Esophagus muscularis mucosa (tissue), 4 donors: ENCODE measurements at regions not wholly inside any gene's neighbourhood (a gene's known extent, or its start where the extent isn't known, plus 50 kb on each side); places are given as distances from the start of the nearest gene placed in this dataset.

Experiments used
- DNase-seq: peaks from one replicate; pipeline ENCODE4 v3.0.0-alpha.2; 2017; ENCODE audit errors: extremely low spot score
- H3K27ac ChIP-seq, 4 donors: fragments of 200-600 bp; sonication (generic); replicated peaks in 1 of 4; 1 replicate in 3 of 4; 2 replicates in 1 of 4; pipeline ENCODE4 v1.5.1; 2016 to 2019; ENCODE audit warnings: mild to moderate bottlenecking in 1 of 4
- H3K27me3 ChIP-seq, 4 donors: fragments of 200-600 bp; sonication (generic); one replicate each; pipeline versions ENCODE4 v1.5.1 to v1.6.0; 2016 to 2019
- H3K36me3 ChIP-seq, 4 donors: fragments of 200-600 bp; sonication (generic); one replicate each; pipeline ENCODE4 v1.5.1; 2016 to 2019
- H3K4me1 ChIP-seq, 4 donors: fragments of 200-600 bp; sonication (generic); one replicate each; pipeline ENCODE4 v1.5.1; 2016 to 2019
- H3K4me3 ChIP-seq, 4 donors: fragments of 200-600 bp; sonication (generic); 1 replicate in 2 of 4; 2 replicates in 2 of 4; pipeline ENCODE4 v1.5.1; 2016 to 2019; ENCODE audit warnings: mild to moderate bottlenecking in 4 of 4, moderate library complexity in 1 of 4
- H3K9me3 ChIP-seq, 4 donors: fragments of 200-600 bp; sonication (generic); 1 replicate in 3 of 4; 2 replicates in 1 of 4; pipeline ENCODE4 v1.5.1; 2016 to 2019
- CTCF ChIP-seq, 3 experiments: fragments of 200-600 bp in 2 of 3; fragments of 450-650 bp in 1 of 3; sonication (generic) in 2 of 3; IDR thresholded peaks; one replicate each; pipeline ENCODE4 v1.5.1; 2017 to 2019; ENCODE audit warnings: antibody characterized with exemption in 3 of 3, mild to moderate bottlenecking in 2 of 3, moderate library complexity in 1 of 3
- EP300 ChIP-seq: sonication (generic); formaldehyde crosslinking; IDR thresholded peaks from one replicate; pipeline ENCODE4 v1.6.1; 2017; ENCODE audit warnings: antibody characterized with exemption
- POLR2A ChIP-seq: fragments of 450-650 bp; IDR thresholded peaks from one replicate; pipeline ENCODE4 v1.6.1; 2017; ENCODE audit warnings: antibody characterized with exemption, moderate library complexity, mild to moderate bottlenecking, low read depth
- POLR2AphosphoS5 ChIP-seq, 2 donors: sonication (generic); formaldehyde crosslinking; IDR thresholded peaks; one replicate each; pipeline ENCODE4 v1.6.1; 2017; ENCODE audit warnings: antibody characterized with exemption in 2 of 2
- WGBS: methylation state at CpG from one replicate; pipeline ENCODE4 v1.1.5; 2018; 5-methylcytosine and 5-hydroxymethylcytosine counted together
- intact Hi-C: fragments of 100-400 bp; cut with DNase I; formaldehyde crosslinking; loops from one replicate; pipeline ENCODE4 v1.15.1; 2023

- no peak overlapping the region for H3K27ac ChIP-seq
- WGBS: 62% methylated on average over 13 of the region's 13 CpGs
- H3K9me3 ChIP-seq: no peaks in the 10 kb centered on the region
- peaks cover 0 to 35% (median 0%) of the 10 kb centered on the region in 4 donors for H3K27me3 ChIP-seq
- intact Hi-C loops: loop anchor here (2.0 to 10.0 kb wide), 3 partner anchors 281 to 428 kb away; partner anchors contain the start of gene HOXD8
- no peak overlapping the region for H3K4me3 ChIP-seq
- no peak for TF ChIP-seq POLR2AphosphoS5 (IDR thresholded peaks at IDR 0.05)
- no peak for TF ChIP-seq POLR2A
- no peak for TF ChIP-seq CTCF (IDR thresholded peaks at IDR 0.05)
- TF ChIP-seq EP300: no peak
- H3K4me1 ChIP-seq: peaks cover 0 to 24% (median 23%) of the 10 kb centered on the region in 4 donors
- no peak for DNase-seq
- H3K36me3 ChIP-seq: no peaks in the 10 kb centered on the region
These were observed 286.5 kb downstream of the MTX2 start for GRCh38 chr2:176555781-176556180.

DNA sequence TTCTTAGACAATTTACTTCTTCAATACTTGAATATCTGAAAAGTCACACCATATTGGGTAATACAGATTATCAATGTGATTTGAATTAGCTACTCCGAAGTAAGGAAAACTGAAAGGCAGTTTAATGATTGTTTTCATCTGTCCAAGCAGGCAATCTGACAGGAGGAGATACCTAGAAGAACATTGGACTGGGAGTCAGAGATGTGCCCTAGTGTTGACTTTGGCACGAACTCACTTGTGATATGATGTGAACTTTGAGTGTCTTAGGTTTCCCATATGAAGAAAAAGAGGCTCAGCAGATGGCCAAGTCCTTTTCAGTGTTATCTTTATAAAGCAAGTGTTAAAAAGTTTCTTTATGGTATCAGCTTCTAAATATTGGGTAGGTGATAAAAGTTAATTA is 287.1 kb downstream of the MTX2 start:
- no peak overlapping the region for H3K4me3 ChIP-seq
- H3K36me3 ChIP-seq: no peaks in the 10 kb centered on the region
- intact Hi-C loops: loop anchor here (5.0 to 10.0 kb wide), 2 partner anchors 282 to 429 kb away; partner anchors contain the start of gene HOXD8
- H3K27ac ChIP-seq: no peak overlapping the region
- H3K4me1 ChIP-seq: peaks cover 0 to 24% (median 23%) of the 10 kb centered on the region in 4 donors
- WGBS: 78% methylated on average over 2 of the region's 2 CpGs
- H3K27me3 ChIP-seq: peaks cover 0 to 31% (median 0%) of the 10 kb centered on the region in 4 donors
- no peaks in the 10 kb centered on the region for H3K9me3 ChIP-seq
- TF ChIP-seq POLR2AphosphoS5 (IDR thresholded peaks at IDR 0.05) (no peak), EP300 (no peak), POLR2A (no peak), CTCF (IDR thresholded peaks at IDR 0.05) (no peak)
- no peak for DNase-seq

- H3K27ac ChIP-seq: no peak overlapping the region
- H3K36me3 ChIP-seq: no peaks in the 10 kb centered on the region
- 73% methylated on average over 1 of the region's 1 CpG for WGBS
- intact Hi-C loops: loop anchor here (5.0 to 10.0 kb wide), 2 partner anchors 283 to 431 kb away; partner anchors contain the start of gene HOXD8
- no peaks in the 10 kb centered on the region for H3K9me3 ChIP-seq
- no peak for DNase-seq
- peaks cover 0 to 31% (median 0%) of the 10 kb centered on the region in 4 donors for H3K27me3 ChIP-seq
- TF ChIP-seq CTCF (IDR thresholded peaks at IDR 0.05): no peak
- TF ChIP-seq POLR2A: no peak
- TF ChIP-seq POLR2AphosphoS5 (IDR thresholded peaks at IDR 0.05): no peak
- no peak for TF ChIP-seq EP300
- H3K4me3 ChIP-seq: no peak overlapping the region
- peaks cover 0 to 17% (median 16%) of the 10 kb centered on the region in 4 donors for H3K4me1 ChIP-seq
These were observed 288.6 kb downstream of the MTX2 start for GRCh38 chr2:176557821-176558220.

GRCh38 chr2:176558574-176559140 is 289.4 kb downstream of the MTX2 start:
- no peak for DNase-seq
- Histone ChIP-seq H3K4me3 (no peak overlapping the region), H3K9me3 (no peaks in the 10 kb centered on the region), H3K4me1 (peaks cover 0 to 8% (median 7%) of the 10 kb centered on the region in 4 donors), H3K36me3 (no peaks in the 10 kb centered on the region), H3K27me3 (peaks cover 0 to 37% (median 0%) of the 10 kb centered on the region in 4 donors), H3K27ac (no peak overlapping the region)
- TF ChIP-seq POLR2A (no peak), EP300 (no peak), CTCF (IDR thresholded peaks at IDR 0.05) (no peak), POLR2AphosphoS5 (IDR thresholded peaks at IDR 0.05) (no peak)
- intact Hi-C loops: loop anchor here (5.0 to 10.0 kb wide), 2 partner anchors 284 to 431 kb away; partner anchors contain the start of gene HOXD8
- 83% methylated on average over 4 of the region's 4 CpGs for WGBS
